DOHH2 (cell line): ENCODE measurements at regions not wholly inside any gene's neighbourhood (a gene's known extent, or its start where the extent isn't known, plus 50 kb on each side); places are given as distances from the start of the nearest gene placed in this dataset.

ENCODE experiments used
- H3F3A ChIP-seq: fragments of 200-600 bp; sonication (generic), shearing (Covaris generic); 2 replicates; pipeline ENCODE4 v1.6.0; 2016; ENCODE audit warnings: antibody characterized with exemption, mild to moderate bottlenecking; ENCODE audit not compliant: control insufficient read depth, insufficient read depth
- H3K27ac ChIP-seq: fragments of 200-600 bp; sonication (generic); 2 replicates; pipeline ENCODE4 v1.5.1; 2014; ENCODE audit warnings: low read depth, mild to moderate bottlenecking, low read length, moderate library complexity
- H3K27me3 ChIP-seq: fragments of 200-600 bp; sonication (generic); 2 replicates; pipeline ENCODE4 v1.6.1; 2014; ENCODE audit warnings: mild to moderate bottlenecking, low read length, mixed read lengths; ENCODE audit not compliant: control insufficient read depth
- H3K36me3 ChIP-seq: fragments of 200-600 bp; sonication (generic); 2 replicates; pipeline ENCODE4 v1.6.1; 2014; ENCODE audit warnings: mild to moderate bottlenecking, low read length, moderate library complexity, mixed read lengths; ENCODE audit not compliant: control insufficient read depth
- H3K4me1 ChIP-seq: fragments of 200-600 bp; sonication (generic); 2 replicates; pipeline ENCODE4 v1.6.1; 2014; ENCODE audit warnings: mild to moderate bottlenecking, low read length, mixed read lengths; ENCODE audit not compliant: control insufficient read depth
- H3K4me2 ChIP-seq: fragments of 200-600 bp; sonication (generic); 2 replicates; pipeline ENCODE4 v1.6.0; 2014; ENCODE audit warnings: mild to moderate bottlenecking, low read length, moderate library complexity
- H3K4me3 ChIP-seq: fragments of 200-600 bp; sonication (generic); 2 replicates; pipeline ENCODE4 v1.5.1; 2014; ENCODE audit warnings: mild to moderate bottlenecking, low read length, mixed read lengths
- H3K79me2 ChIP-seq: fragments of 200-600 bp; sonication (generic); 2 replicates; pipeline ENCODE4 v1.6.1; 2014; ENCODE audit warnings: mild to moderate bottlenecking, low read length, mixed read lengths; ENCODE audit not compliant: control insufficient read depth
- H3K9me2 ChIP-seq: fragments of 200-600 bp; sonication (generic); replicated peaks from 2 replicates; pipeline ENCODE4 v1.6.1; 2014; ENCODE audit warnings: mild to moderate bottlenecking, low read length, mixed read lengths; ENCODE audit not compliant: control insufficient read depth
- H3K9me3 ChIP-seq: fragments of 200-600 bp; sonication (generic); 2 replicates; pipeline ENCODE4 v1.6.1; 2014; ENCODE audit warnings: antibody characterized with exemption, low read length, mixed read lengths; ENCODE audit not compliant: control insufficient read depth, insufficient read depth
- H4K20me1 ChIP-seq: fragments of 200-600 bp; sonication (generic); 2 replicates; pipeline ENCODE4 v1.6.0; 2014; ENCODE audit warnings: low read depth, mild to moderate bottlenecking, antibody characterized with exemption, low read length, moderate library complexity; ENCODE audit not compliant: control insufficient read depth, insufficient read depth
- CTCF ChIP-seq: fragments of 200-600 bp; sonication (generic); IDR thresholded peaks from one replicate; pipeline ENCODE4 v1.5.1; 2014; ENCODE audit warnings: antibody characterized with exemption, mild to moderate bottlenecking, low read depth, low read length; ENCODE audit not compliant: poor library complexity, severe bottlenecking
- EZH2phosphoT487 ChIP-seq: fragments of 200-600 bp; sonication (generic); IDR thresholded peaks from 2 replicates; pipeline ENCODE4 v1.6.1; 2017; ENCODE audit warnings: borderline replicate concordance, mild to moderate bottlenecking, antibody characterized with exemption, low read length, moderate library complexity, mixed read lengths

- Histone ChIP-seq H3K27me3 (no peaks in the 10 kb centered on the region), H3K9me3 (no peaks in the 10 kb centered on the region; the same call in 1 of the 2 replicates), H4K20me1 (no peaks in the 10 kb centered on the region), H3F3A (no peaks in the 10 kb centered on the region), H3K4me2 (no peak overlapping the region), H3K4me3 (no peak overlapping the region), H3K9me2 (no peaks in the 10 kb centered on the region), H3K27ac (no peak overlapping the region), H3K4me1 (no peaks in the 10 kb centered on the region), H3K79me2 (no peaks in the 10 kb centered on the region), H3K36me3 (no peaks in the 10 kb centered on the region)
- no peak for TF ChIP-seq EZH2phosphoT487
- TF ChIP-seq CTCF = no peak
These were observed 346.0 kb upstream of the DLGAP1 start for GRCh38 chr18:4801151-4801550.

DNA sequence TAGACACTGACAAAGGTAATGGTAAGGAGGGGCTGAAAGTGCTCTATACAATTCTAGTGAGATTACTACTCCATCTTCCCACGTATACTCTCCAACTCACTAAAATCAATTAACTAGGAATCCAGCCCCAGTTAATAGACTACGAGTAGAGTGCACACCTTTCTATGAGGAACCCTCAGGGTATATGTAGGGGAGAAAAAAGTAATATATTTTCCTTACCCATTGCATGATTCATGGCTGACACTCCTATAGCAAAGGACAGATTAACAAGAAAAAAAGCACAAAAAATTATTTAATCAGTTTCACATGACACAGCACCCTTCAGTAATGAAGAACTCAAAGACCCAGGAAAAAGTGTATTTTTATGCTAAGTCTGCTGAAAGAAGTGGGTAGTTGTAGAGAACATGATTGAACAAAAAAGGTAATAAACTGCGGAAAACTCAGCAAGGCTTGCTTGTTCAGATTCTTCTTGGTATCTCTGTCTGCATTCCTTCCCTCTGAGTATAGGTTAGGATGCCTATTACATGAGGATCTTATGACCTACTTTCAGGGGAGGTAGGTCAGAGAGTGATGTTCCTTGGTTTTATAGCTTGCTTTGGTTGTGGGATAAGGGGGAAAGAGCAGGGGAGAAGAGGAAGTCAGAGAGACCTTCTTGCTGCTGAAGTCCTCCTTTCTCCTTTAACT lies 342.0 kb upstream of the DLGAP1 start:
- Histone ChIP-seq H3K9me2 (no peaks in the 10 kb centered on the region), H3K36me3 (no peaks in the 10 kb centered on the region), H4K20me1 (no peaks in the 10 kb centered on the region), H3K27ac (no peak overlapping the region), H3K9me3 (no peaks in the 10 kb centered on the region; the same call in 1 of the 2 replicates), H3K79me2 (no peaks in the 10 kb centered on the region), H3K4me1 (no peaks in the 10 kb centered on the region), H3K4me2 (no peak overlapping the region), H3K27me3 (no peaks in the 10 kb centered on the region), H3K4me3 (no peak overlapping the region), H3F3A (no peaks in the 10 kb centered on the region)
- TF ChIP-seq EZH2phosphoT487 = no peak
- no peak for TF ChIP-seq CTCF

- no peaks in the 10 kb centered on the region for H3K9me2 ChIP-seq
- no peaks in the 10 kb centered on the region for H3K27me3 ChIP-seq
- no peak overlapping the region for H3K4me2 ChIP-seq
- peaks cover 3% of the 10 kb centered on the region; the same call in 1 of the 2 replicates for H3K9me3 ChIP-seq
- no peaks in the 10 kb centered on the region for H3F3A ChIP-seq
- no peak overlapping the region for H3K27ac ChIP-seq
- H3K36me3 ChIP-seq = no peaks in the 10 kb centered on the region
- no peaks in the 10 kb centered on the region for H3K79me2 ChIP-seq
- H4K20me1 ChIP-seq = no peaks in the 10 kb centered on the region
- TF ChIP-seq CTCF (no peak), EZH2phosphoT487 (no peak)
- no peaks in the 10 kb centered on the region for H3K4me1 ChIP-seq
- no peak overlapping the region for H3K4me3 ChIP-seq
These were observed 334.4 kb upstream of the DLGAP1 start for GRCh38 chr18:4789506-4789905.

GRCh38 chr18:4781873-4782272 lies 326.8 kb upstream of the DLGAP1 start:
- no peaks in the 10 kb centered on the region for H4K20me1 ChIP-seq
- H3K36me3 ChIP-seq = no peaks in the 10 kb centered on the region
- H3K4me1 ChIP-seq = no peaks in the 10 kb centered on the region
- H3K4me3 ChIP-seq = no peak overlapping the region
- no peak overlapping the region for H3K27ac ChIP-seq
- H3K27me3 ChIP-seq = no peaks in the 10 kb centered on the region
- H3K9me3 ChIP-seq = no peaks in the 10 kb centered on the region; the same call in 1 of the 2 replicates
- H3K79me2 ChIP-seq = no peaks in the 10 kb centered on the region
- H3K4me2 ChIP-seq = no peak overlapping the region
- no peaks in the 10 kb centered on the region for H3K9me2 ChIP-seq
- H3F3A ChIP-seq = no peaks in the 10 kb centered on the region
- TF ChIP-seq EZH2phosphoT487 (no peak), CTCF (no peak)
